Endothelial cell of hepatic sinusoid (primary cell): ENCODE measurements at regions not wholly inside any gene's neighbourhood (a gene's known extent, or its start where the extent isn't known, plus 50 kb on each side); places are given as distances from the start of the nearest gene placed in this dataset.
"Not testable (repeated sequence)": the region's sequence is repeated elsewhere in the genome, so short reads cannot be mapped to it uniquely, and the experiment has no call there.

ENCODE experiments used
- in situ Hi-C: cut with HindIII; loops from 2 replicates; pipeline ENCODE4 v1.10.0; 2017; ENCODE audit warnings: low sequenced_read_pairs

GRCh38 chr12:75874441-75874840 is 157.1 kb downstream of the PHLDA1 start:
- in situ Hi-C loops: no loop called here

GRCh38 chr12:75872762-75873161 is 158.8 kb downstream of the PHLDA1 start:
- in situ Hi-C loops: no loop called here

GRCh38 chr12:75870878-75871277 is 160.7 kb downstream of the PHLDA1 start:
- in situ Hi-C loops: no loop called here

GRCh38 chr12:75868501-75868900 is 163.1 kb downstream of the PHLDA1 start:
- in situ Hi-C loops: no loop called here

- in situ Hi-C loops: no loop called here
Measured at GRCh38 chr12:75865315-75865714, 166.3 kb downstream of the PHLDA1 start.

GRCh38 chr12:75864161-75864560 is 167.4 kb downstream of the PHLDA1 start:
- in situ Hi-C loops: no loop called here

GRCh38 chr12:75863533-75863932 is 168.0 kb downstream of the PHLDA1 start:
- in situ Hi-C loops: no loop called here

- in situ Hi-C loops: no loop called here
Measured at GRCh38 chr12:75862692-75863471, 168.7 kb downstream of the PHLDA1 start.

GRCh38 chr12:75859868-75860267 is 171.7 kb downstream of the PHLDA1 start:
- in situ Hi-C loops: no loop called here

GRCh38 chr12:75856235-75856634 is 175.3 kb downstream of the PHLDA1 start:
- in situ Hi-C loops: no loop called here

GRCh38 chr12:75855360-75855759 is 176.2 kb downstream of the PHLDA1 start:
- in situ Hi-C loops: no loop called here

- in situ Hi-C loops: no loop called here
Measured at GRCh38 chr12:75854681-75855309, 176.8 kb downstream of the PHLDA1 start.

- in situ Hi-C loops: not testable (repeated sequence)
Measured at GRCh38 chr12:75854137-75854536, 177.4 kb downstream of the PHLDA1 start.

- in situ Hi-C loops: no loop called here
Measured at GRCh38 chr12:75853626-75854025, 177.9 kb downstream of the PHLDA1 start.

GRCh38 chr12:75852956-75853355 is 178.6 kb downstream of the PHLDA1 start:
- in situ Hi-C loops: no loop called here

- in situ Hi-C loops: no loop called here
Measured at GRCh38 chr12:75852143-75852542, 179.4 kb downstream of the PHLDA1 start.

GRCh38 chr12:75850721-75851462 is 180.7 kb downstream of the PHLDA1 start:
- in situ Hi-C loops: no loop called here

GRCh38 chr12:75848961-75849360 is 182.6 kb downstream of the PHLDA1 start:
- in situ Hi-C loops: no loop called here

- in situ Hi-C loops: no loop called here
Measured at GRCh38 chr12:75848431-75848925, 183.1 kb downstream of the PHLDA1 start.

GRCh38 chr12:75846102-75846501 is 185.5 kb downstream of the PHLDA1 start:
- in situ Hi-C loops: no loop called here

GRCh38 chr12:75844985-75845384 is 186.6 kb downstream of the PHLDA1 start:
- in situ Hi-C loops: no loop called here
